GM18508 (cell line): ENCODE measurements at regions not wholly inside any gene's neighbourhood (a gene's known extent, or its start where the extent isn't known, plus 50 kb on each side); places are given as distances from the start of the nearest gene placed in this dataset.

Experiments
- ATAC-seq: cut with Tn5 transposase; IDR thresholded peaks from one replicate; pipeline ENCODE4 v1.9.1; 2021; ENCODE audit warnings: moderate number of reproducible peaks; ENCODE audit not compliant: insufficient read depth, unreplicated experiment

GRCh38 chr21:35145626-35146233 is 96.6 kb upstream of the RUNX1 start:
- no peak for ATAC-seq

DNA sequence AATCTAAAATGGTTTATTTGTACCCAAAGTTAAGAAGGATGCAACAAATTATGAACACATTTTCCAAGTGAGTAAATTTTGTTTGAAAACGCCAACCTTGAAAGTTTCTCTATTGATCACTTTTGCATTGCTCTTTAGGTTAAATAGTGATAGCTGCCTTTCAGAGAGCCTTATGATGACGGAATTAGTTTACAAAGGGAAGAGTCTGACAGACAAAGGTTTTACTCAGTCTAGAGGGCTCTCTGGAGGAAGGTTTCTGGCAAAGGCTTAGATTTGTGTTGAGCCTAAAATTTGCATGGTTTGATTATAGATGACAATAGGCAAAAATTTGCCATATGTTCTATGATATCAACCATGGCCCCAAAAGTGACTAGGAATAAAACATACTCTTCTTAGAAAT is 95.9 kb upstream of the RUNX1 start:
- no peak for ATAC-seq

- no peak for ATAC-seq
Measured at GRCh38 chr21:35142036-35142815, 93.1 kb upstream of the RUNX1 start.

- no peak for ATAC-seq
Measured at GRCh38 chr21:35139382-35139715, 90.2 kb upstream of the RUNX1 start.

DNA sequence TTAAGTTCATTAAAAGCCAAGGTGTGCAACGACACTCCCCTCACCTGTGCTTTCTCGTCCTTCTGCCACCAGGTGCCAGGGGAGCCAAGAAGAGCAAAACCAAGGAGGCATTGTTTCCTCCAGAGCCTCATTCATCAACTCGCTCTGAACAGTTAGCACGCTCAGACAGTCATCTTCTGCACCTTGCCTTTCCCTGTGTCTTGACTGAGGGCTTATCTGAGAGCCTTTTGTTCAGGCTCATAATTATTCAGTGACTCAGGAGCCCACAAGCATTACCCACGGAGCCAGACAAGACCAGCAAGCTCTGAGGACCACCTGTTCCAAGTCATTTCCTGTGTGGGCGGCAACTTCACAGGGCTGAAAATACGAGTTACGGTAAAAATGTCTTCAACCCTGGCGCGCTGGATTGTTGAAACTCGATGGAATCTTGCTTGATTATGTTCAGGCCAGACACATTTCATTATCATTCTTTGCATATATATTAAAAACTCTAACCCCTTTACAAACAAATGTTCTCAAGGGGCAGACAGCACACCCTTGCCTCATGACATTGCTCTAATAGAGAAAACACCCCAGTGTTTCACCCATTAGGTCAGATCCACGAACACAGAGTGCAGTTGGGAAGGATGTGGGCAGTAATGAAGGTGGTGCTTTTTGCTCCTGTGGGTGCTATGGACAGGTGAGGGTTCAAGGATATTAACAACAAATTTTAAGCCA is 89.7 kb upstream of the RUNX1 start:
- ATAC-seq, result no peak

DNA sequence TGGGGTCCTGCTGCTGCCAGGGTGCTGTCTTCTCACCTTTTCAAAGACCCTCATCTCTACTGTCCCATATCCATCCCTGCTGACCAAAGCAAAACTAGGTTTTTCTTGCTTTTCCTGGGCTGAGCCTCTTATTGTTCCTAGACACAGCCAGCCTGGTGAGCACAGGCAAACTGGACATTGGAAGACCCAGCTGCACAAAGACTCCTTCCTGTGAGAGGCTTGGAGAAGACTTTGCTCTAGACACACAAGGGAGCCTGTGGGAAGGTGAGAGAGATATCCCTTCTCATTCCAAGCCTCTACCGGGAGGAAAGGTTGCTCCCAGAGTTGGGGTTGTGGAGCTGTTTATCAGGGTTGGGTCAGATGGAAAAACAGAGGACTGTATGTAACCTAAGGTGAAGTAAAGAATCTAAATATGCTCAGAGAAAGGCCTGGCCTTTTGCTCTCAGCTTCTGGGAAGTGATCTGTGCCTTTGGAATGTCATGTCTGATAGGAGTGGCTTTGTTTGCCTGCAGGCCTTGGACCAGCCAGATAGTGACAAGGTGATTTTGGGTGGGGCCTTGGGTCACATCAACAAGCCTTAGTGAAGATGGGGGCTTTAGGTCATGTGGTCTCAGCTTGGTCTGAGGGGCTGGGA is 87.6 kb upstream of the RUNX1 start:
- ATAC-seq, result no peak

DNA sequence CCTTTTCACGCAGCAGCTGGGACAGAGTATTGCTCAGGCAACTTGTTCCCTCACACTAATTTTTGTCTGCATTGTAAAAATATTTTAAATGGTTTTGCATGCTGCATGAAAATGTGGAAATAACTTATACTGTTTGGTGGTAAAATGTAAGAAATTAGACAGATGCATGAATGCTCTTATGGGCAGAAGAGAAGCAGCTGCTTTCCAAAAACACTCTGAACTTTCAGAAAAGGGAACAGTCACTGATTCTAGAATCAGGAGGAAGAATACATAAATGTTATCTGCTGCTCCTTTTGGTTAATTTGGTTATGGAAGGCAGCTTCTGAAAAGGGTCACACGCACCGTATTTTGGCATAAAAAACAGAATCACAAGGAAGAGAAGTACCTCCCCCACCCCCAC is 87.0 kb upstream of the RUNX1 start:
- ATAC-seq, result no peak

- ATAC-seq, result no peak
Measured at GRCh38 chr21:35135481-35135880, 86.4 kb upstream of the RUNX1 start.

DNA sequence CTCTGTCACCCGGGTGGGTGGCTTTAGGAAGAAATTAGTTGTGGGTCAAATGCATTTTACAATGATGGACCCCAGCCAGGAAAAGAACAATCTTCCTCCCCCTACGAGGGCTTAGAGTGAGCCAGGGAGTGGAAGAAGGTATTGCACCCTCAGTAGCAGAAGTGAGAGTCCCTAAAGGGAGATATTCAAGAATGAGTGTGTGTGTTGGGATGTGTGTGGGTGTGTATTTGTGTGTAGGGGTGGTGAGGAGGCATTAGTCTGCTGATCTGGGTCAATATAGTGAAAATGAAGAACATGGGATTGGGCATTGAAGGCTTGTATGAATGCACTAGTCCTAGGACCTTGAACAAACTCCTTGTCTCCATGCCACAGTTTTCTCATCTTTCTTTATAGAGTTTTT is 85.2 kb upstream of the RUNX1 start:
- ATAC-seq, result no peak

DNA sequence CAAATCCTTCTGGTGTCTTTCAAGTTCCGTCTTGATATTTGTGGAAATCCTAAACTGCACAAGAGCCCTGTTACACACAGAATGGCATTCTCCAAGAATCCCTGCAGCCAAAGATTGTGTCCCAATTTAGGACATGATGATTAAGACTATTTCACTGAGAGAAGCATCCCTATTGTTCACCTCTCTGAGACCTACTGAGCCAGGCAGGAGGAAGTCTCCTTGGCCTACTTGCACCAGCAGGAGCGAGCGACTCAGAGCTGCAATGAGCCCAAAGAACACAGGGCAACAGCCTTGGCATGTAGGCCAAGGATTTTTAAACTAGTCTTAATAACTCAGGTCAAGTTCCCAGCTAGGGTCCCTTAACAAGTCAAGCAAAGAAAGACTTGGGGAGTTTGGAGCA is 79.4 kb upstream of the RUNX1 start:
- ATAC-seq, result no peak

GRCh38 chr21:35127851-35128250 is 78.7 kb upstream of the RUNX1 start:
- no peak for ATAC-seq

GRCh38 chr21:35127026-35127425 is 77.9 kb upstream of the RUNX1 start:
- ATAC-seq, result no peak

GRCh38 chr21:35120631-35121180 is 71.6 kb upstream of the RUNX1 start:
- no peak for ATAC-seq

DNA sequence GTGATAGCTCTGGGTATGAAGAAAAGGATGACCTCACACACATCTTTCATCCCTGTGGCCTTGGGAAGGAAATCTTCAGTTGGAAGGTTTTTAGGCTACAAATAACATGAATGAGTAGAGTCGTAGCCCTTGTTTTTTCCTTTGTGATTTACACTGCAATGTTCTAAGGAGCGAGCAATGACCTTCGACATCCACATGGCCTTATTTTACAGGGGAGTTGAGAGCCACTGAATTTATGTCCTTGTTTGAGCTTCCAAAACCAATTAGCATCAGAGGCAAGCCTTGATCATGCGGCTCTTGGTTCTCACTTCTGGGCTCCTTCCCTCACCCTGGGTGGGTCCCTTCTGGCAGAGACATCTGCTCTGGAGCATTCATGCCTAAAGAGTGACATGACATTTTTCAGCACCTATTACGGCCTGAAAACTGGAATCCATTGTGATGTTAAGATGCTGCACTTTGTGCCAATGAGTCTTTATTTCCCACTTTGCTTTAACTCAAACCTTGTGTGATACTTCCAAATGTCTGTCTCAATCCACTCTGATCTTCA is 70.5 kb upstream of the RUNX1 start:
- no peak for ATAC-seq

DNA sequence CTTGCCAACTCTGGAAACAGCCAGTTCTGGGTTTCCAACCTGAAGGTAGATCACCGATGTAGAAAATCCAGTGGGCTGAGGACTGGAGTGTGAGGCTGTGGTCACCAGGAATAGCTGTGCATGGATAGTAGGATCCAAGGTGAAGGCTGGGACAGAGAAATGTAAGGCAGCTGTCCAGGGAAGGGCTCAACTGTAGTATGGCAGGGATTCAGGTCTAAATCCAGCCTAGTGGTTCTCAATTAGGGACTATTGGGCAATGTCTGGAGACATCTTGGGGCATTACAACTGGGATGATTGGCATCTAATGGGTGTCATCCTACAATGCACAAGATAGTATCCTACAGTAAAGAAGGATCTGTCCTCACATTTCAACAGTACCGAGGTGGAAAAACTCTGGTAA is 67.7 kb upstream of the RUNX1 start:
- ATAC-seq, result no peak

GRCh38 chr21:35113064-35113463 is 64.0 kb upstream of the RUNX1 start:
- ATAC-seq, result no peak

DNA sequence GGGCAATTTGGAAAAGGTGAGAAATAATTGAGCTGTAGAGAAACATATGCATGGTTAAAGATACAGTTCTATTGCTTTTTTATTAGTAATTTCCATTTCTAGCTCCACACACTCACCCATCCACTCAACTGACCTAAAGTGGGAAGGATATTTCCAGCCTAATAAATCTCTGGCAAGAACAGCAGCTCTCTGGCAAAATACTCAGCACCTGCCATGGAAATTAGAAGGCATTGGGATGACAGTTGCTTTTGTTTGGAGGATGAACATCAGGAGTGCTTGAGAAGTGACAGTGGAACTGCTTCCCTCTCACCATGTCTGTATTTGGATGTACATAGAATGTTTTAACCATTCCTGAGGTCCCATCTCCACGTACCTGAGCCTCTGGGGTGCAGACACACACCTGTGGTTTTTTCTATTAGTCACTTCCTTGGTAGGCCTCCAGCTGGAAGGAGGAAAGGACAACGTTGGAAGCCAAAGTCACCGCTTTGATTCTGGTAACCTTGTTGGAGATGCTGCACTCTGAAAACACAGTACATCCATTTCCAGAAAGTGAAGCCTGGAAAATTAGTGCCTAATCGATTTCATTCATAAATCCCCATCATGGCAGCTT is 62.3 kb upstream of the RUNX1 start:
- no peak for ATAC-seq

DNA sequence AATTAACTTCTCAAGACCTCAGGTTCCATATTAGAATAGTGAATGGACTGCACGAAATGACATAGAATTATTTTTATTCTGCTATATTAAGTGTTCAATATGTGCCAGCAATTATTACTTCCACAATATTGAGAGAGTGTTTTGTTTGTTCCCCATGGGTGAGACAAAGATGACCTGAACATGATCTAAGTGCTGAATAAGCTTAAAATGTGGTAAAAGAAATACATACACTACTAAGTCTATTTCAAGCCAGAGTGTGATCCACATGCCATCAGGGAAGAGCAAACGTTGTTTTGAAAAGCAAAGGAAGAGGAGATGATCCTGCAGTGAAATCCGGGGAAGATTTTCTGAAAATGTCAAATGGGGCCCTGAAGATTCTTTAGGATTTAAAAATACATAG is 59.8 kb upstream of the RUNX1 start:
- no peak for ATAC-seq

GRCh38 chr21:35107520-35107919 is 58.4 kb upstream of the RUNX1 start:
- no peak for ATAC-seq

DNA sequence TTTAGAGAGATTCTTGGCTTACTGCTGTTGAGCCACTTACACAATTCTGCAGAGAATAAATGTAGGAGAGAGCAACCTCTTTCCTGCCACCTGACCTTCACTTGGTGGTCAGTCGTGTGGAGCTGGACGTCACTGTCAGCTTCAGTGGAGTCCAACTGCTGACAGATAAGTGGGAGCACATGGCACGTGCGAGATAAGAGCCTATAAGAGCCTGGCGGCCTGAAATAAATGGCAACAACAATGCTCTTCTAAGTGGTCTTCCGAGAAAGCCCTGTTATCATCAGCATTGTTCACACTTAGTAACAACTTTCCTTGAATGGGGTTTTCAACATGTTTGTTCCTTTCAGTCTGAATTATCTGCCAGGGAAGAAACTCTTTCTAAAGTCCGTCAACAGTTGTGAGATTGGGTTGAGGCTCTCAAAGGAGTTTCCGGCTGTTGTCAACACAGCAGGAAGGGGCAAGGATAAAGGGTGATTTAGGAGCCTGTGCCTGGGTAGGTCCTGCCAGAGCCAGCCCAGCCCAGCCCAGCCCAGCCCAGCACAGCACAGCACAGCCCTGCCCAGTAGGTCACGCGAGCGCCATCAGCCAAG is 57.2 kb upstream of the RUNX1 start:
- ATAC-seq, result no peak
